ENCODE measurements at regions not wholly inside any gene's neighbourhood (a gene's known extent, or its start where the extent isn't known, plus 50 kb on each side); places are given as distances from the start of the nearest gene placed in this dataset.

GRCh38 chr6:90849686-90850085, 262.8 kb upstream of the MAP3K7 start:
- Histone ChIP-seq H3K9me1 (ENCODE audit: control insufficient read depth, extremely low read depth, insufficient read depth, low read length) (no peaks in the 10 kb centered on the region), H3K4me2 (ENCODE audit: control insufficient read depth, extremely low read depth, insufficient read depth, low read depth, low read length) (no peak overlapping the region), H4K20me1 (ENCODE audit: control insufficient read depth, extremely low read depth, insufficient read depth, low read length) (no peaks in the 10 kb centered on the region), H3K4me3 (ENCODE audit: control insufficient read depth in 2 of 3, extremely low read depth in 1 of 3, insufficient read depth in 2 of 3, low read depth in 1 of 3, low read length in 3 of 3) (no peak overlapping the region), H3K27ac (ENCODE audit: control insufficient read depth, insufficient read depth, low read length) (no peak overlapping the region), H3K9me3 (ENCODE audit: control insufficient read depth, low read depth, low read length) (no peaks in the 10 kb centered on the region), H3K27me3 (ENCODE audit: control insufficient read depth, extremely low read depth, insufficient read depth, low read length) (no peaks in the 10 kb centered on the region), H2AFZ (ENCODE audit: control insufficient read depth, low read length) (peak overlapping the region; percentile 38), H3K36me3 (ENCODE audit: control insufficient read depth in 2 of 2, extremely low read depth in 1 of 2, insufficient read depth in 2 of 2, low read length in 2 of 2) (no peaks in the 10 kb centered on the region), H3K4me1 (ENCODE audit: control insufficient read depth, extremely low read depth, insufficient read depth, low read length) (peaks cover 22% of the 10 kb centered on the region), H3K79me2 (ENCODE audit: control insufficient read depth, insufficient read depth, low read length) (no peaks in the 10 kb centered on the region), H3K9ac (ENCODE audit: control insufficient read depth, extremely low read depth, insufficient read depth, low read length) (no peak overlapping the region)
- FAIRE-seq = no peak
- TF ChIP-seq CTCF (optimal IDR thresholded peaks at IDR 0.05 in 1 of 3, IDR thresholded peaks at IDR 0.05 in 1 of 3, conservative IDR thresholded peaks at IDR 0.05 in 1 of 3; ENCODE audit: extremely low read depth in 1 of 3, insufficient read depth in 2 of 3, low read length in 3 of 3) (no peak), EZH2 (IDR thresholded peaks at IDR 0.05; ENCODE audit: low read length) (no peak)
- dilution Hi-C loops (cut with MboI; ENCODE audit: extremely low pct_ligation_motif_present, low sequenced_read_pairs) = no loop called here
- no peak for DNase-seq (ENCODE audit: low read depth, low spot score)

- dilution Hi-C loops (cut with MboI; ENCODE audit: extremely low pct_ligation_motif_present, low sequenced_read_pairs) = no loop called here
- H3K9me1 ChIP-seq (ENCODE audit: control insufficient read depth, extremely low read depth, insufficient read depth, low read length) = no peaks in the 10 kb centered on the region
- H3K9ac ChIP-seq (ENCODE audit: control insufficient read depth, extremely low read depth, insufficient read depth, low read length) = no peak overlapping the region
- H4K20me1 ChIP-seq (ENCODE audit: control insufficient read depth, extremely low read depth, insufficient read depth, low read length) = no peaks in the 10 kb centered on the region
- TF ChIP-seq EZH2 (IDR thresholded peaks at IDR 0.05; ENCODE audit: low read length) = no peak
- peak in 2 of 3 experiments; percentile 39 to 45 for TF ChIP-seq CTCF (optimal IDR thresholded peaks at IDR 0.05 in 1 of 3, IDR thresholded peaks at IDR 0.05 in 1 of 3, conservative IDR thresholded peaks at IDR 0.05 in 1 of 3; ENCODE audit: extremely low read depth in 1 of 3, insufficient read depth in 2 of 3, low read length in 3 of 3)
- H3K4me1 ChIP-seq (ENCODE audit: control insufficient read depth, extremely low read depth, insufficient read depth, low read length) = peaks cover 25% of the 10 kb centered on the region
- no peaks in the 10 kb centered on the region for H3K79me2 ChIP-seq (ENCODE audit: control insufficient read depth, insufficient read depth, low read length)
- no peak overlapping the region for H3K4me2 ChIP-seq (ENCODE audit: control insufficient read depth, extremely low read depth, insufficient read depth, low read depth, low read length)
- H3K36me3 ChIP-seq (ENCODE audit: control insufficient read depth in 2 of 2, extremely low read depth in 1 of 2, insufficient read depth in 2 of 2, low read length in 2 of 2) = no peaks in the 10 kb centered on the region
- no peaks in the 10 kb centered on the region for H3K27me3 ChIP-seq (ENCODE audit: control insufficient read depth, extremely low read depth, insufficient read depth, low read length)
- DNase-seq (ENCODE audit: low read depth, low spot score) (no peak), FAIRE-seq (peak; percentile 73)
- no peak overlapping the region for H3K4me3 ChIP-seq (ENCODE audit: control insufficient read depth in 2 of 3, extremely low read depth in 1 of 3, insufficient read depth in 2 of 3, low read depth in 1 of 3, low read length in 3 of 3)
- no peaks in the 10 kb centered on the region for H3K9me3 ChIP-seq (ENCODE audit: control insufficient read depth, low read depth, low read length)
- no peak overlapping the region for H2AFZ ChIP-seq (ENCODE audit: control insufficient read depth, low read length)
- no peak overlapping the region for H3K27ac ChIP-seq (ENCODE audit: control insufficient read depth, insufficient read depth, low read length)
These were observed 260.0 kb upstream of the MAP3K7 start for GRCh38 chr6:90846824-90847223.

All from keratinocyte (primary cell).